ENCODE measurements at regions not wholly inside any gene's neighbourhood (a gene's known extent, or its start where the extent isn't known, plus 50 kb on each side); places are given as distances from the start of the nearest gene placed in this dataset.
"Not testable (repeated sequence)": the region's sequence is repeated elsewhere in the genome, so short reads cannot be mapped to it uniquely, and the experiment has no call there.

DNA sequence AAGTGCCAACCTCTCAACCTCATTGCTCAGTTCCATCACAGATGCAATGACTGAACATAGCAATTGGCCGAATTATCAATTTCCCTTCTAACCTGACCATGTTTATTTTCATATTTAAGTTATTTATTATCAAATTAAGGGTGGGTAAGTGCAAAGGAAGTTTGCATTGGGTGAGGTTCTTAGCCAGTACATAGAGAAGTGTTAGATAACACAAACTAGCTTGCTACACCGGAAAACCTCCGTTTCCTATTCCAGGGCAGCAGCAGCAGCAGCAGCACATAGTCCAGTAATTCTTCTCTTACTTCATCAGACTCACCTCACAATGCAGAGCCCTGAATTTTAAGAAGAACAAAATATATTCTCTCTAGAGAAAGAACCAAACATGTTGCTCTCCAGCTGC, 200.5 kb upstream of the OR4E1 start:
- no peak for DNase-seq

DNA sequence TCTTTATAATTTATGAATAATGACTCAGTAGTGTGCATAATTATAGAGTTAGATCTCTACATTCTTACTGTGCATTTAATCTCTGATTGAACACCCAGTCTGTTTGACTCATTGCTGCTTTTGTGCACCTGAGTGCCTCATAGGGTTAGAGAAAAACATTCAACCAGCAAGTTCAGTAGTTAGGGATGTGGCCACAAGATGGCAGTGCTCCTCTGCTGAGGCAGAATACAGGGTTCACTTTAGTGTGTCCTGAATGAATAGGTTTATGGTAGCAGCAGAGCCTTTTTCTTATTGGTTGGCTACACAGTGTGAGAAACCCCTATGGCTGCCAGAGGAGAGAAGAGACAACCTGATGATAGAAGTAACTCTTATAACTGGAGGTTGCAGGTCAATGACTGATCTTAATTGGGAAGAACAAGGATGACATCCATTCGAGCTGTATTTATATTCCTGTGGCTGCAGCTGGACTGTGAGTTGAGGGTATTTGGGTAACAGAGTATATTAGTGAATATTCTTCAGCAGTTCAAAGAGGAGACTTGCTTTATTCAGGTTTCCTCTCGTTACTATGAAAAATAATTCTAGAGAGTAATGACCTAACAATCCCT, 194.9 kb upstream of the OR4E1 start:
- peak; percentile 3 for DNase-seq

DNA sequence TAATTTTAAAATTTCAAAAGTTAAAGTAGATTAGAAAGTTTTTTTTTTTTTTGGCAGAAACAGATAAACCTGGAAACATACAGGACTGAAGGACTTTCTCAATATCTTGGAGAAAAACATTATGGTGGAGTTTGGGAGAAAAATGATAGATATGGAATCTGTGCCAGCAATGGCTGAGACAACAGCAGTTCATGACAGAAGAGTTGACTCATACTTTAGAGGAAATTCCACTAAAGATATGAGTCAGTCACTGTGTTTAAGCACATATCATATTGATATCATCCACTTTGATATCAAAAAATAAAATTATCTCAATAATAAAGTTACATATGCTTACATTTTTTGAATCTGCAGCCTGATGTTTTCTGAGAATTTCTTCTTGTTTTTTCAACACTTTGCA, 193.9 kb upstream of the OR4E1 start:
- DNase-seq = no peak

DNA sequence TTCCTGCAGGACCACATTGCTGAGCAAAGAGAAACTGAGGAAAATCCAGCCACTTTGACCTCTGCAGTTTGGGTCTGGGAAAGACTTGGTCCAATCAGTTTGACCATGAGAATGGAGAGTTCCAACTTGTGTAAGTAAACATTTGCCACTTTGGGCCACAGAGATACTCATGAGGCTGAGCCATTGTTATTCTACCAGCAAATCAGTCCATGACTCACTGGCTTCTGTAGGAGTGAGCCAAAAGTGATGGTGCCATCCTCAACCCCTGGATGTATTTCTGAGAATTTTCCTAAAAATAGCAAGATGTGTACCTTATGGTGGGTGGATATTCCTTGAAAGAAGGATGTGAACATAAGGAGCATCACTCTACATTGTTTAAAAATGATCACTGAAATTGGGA, 192.9 kb upstream of the OR4E1 start:
- no peak for DNase-seq

DNA sequence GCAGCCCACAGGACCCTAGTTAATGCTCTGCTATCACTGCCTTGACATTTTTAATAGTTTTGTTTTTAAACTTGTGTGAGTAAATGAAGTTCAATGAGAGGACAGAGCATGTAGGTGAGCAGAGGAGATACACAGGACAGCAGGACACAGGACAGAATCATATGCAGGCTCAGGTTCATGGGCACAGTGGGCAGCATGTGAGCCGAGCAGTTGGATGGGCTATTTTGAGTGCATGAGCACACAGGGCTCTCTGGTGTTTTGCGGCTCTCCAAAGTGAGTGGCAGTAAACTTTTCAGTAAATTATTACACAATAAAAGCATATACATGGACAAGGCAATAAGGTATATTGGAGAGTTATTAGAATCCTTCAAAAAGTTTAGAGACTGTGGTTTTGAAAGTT, 189.7 kb upstream of the OR4E1 start:
- DNase-seq = no peak

DNA sequence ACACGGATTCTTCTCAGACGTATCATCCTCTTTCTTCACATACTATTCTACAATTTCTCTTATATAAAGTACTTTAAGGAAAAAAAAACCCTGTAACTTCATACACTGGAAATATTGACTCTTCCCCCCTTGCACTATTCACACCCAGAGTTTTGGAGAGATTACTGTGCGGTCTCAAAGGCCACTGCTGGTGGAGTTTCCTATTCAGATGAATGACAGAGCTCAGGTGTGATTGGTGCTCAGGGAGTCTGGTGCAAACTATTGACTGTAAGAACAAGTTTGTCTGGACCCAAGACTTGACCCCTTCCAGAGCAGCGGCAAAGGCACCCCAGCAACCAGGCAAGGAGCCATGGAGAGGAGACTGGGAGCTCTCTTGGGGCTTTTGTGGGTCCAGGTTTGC, 187.5 kb upstream of the OR4E1 start:
- no peak for DNase-seq

DNA sequence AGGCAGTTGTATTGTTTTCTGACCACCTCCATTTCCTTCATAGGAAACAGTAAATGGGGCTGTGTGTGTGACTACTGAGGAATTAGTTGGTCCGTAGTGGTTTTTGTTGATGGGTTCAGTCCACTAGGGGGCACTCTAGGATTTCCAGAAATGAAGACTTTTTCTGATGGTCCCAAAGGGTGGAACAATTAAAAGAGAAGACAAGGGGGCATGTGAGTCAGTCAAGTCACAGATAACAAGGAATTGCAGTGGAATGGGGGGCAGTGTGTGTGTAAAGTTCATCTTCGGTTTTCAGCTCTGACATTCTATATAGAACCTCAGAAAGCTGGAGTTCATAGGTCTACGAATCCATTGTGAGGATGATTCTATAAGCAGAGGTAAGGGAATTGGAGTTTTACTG, 186.6 kb upstream of the OR4E1 start:
- DNase-seq = no peak

DNA sequence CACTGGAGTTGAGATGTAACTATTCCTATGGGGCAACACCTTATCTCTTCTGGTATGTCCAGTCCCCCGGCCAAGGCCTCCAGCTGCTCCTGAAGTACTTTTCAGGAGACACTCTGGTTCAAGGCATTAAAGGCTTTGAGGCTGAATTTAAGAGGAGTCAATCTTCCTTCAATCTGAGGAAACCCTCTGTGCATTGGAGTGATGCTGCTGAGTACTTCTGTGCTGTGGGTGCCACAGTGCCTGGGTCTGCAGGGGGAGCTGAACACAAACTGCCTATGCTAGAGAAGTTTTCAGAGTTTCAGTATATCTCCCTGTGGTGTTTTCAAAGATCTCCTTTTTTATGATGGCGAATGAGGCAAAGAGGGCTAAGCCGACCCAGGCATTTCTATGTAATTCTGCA, 179.2 kb upstream of the OR4E1 start:
- no peak for DNase-seq

DNA sequence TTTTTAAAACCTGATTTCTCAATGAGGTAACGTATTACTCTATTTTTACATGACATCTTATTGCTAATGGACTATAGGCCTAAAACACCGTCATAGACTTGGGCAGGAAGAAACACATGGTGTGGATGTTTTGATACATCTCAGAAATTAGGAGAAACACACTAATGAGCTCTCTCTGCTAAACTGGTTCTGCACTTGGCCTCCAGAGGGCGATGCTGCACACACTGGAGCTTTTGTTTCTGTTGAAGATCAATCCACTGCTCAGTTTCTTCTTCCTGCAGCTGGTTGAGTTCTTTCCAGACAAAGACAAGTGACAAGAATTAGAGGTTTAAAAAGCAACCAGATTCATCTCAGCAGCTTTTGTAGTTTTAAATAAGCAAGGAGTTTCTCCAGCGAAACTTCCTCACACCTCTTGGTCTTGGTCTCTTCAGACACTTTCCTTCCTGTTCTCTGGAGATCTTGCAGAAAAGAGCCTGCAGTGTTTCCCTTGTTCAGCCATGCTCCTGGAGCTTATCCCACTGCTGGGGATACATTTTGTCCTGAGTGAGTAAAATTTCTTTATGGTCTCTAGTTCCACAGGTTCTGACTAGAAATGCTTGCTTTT, 178.5 kb upstream of the OR4E1 start:
- DNase-seq = peak; percentile 3

DNA sequence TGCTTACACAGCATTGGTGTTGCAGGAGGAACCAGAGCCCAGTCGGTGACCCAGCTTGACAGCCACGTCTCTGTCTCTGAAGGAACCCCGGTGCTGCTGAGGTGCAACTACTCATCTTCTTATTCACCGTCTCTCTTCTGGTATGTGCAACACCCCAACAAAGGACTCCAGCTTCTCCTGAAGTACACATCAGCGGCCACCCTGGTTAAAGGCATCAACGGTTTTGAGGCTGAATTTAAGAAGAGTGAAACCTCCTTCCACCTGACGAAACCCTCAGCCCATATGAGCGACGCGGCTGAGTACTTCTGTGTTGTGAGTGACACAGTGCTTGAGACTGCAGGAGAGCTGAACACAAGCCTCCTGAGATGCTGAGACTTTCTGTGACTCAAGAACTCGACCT, 173.3 kb upstream of the OR4E1 start:
- not testable (repeated sequence) for DNase-seq

DNA sequence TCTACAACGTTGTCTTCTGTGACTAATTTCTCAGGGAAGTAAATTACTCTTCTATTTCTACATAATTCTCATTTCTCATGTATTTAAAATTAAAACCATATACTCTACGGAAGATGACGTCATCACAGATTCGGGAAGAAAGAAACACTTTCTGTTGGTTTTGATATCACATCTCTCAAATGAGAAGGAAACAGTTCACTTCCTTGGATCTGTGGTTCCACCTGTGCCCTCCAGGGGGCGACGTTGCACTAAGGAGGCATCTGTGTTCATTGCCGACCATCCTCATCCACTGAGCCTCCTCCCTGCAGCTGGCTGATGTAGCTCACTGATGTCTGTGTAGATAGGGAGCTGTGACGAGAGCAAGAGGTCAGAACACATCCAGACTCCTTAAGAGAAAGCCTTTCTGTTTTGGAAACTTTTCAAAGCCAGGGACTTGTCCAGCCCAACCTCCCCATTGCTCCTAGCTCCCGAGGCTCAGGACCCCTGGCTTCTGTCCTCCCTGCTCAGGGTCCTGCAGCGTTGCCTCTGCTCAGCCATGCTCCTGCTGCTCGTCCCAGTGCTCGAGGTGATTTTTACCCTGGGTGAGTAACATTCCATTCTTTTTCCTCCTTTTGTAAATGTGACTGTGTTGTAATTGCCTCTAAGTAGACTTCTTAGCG, 172.7 kb upstream of the OR4E1 start:
- peak; percentile 3 for DNase-seq

DNA sequence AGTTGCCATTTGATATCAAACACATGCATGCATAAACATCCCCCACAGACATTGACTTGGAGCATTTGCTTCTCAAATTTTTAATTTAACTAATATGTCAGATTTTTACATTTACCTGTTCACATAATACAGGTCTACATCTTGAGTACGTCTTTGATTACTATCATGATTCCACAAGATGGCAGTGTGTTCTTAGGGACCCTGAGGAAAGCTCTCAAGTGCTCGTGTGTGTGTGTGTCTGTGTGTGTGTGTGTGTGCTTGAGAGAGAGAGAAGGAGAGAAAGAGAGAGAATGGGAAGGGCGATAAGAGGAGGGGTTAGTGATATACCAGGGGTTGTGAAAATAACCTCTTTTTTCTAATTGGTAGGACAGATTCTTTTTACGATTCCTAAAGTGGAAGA, 167.1 kb upstream of the OR4E1 start:
- no peak for DNase-seq

DNA sequence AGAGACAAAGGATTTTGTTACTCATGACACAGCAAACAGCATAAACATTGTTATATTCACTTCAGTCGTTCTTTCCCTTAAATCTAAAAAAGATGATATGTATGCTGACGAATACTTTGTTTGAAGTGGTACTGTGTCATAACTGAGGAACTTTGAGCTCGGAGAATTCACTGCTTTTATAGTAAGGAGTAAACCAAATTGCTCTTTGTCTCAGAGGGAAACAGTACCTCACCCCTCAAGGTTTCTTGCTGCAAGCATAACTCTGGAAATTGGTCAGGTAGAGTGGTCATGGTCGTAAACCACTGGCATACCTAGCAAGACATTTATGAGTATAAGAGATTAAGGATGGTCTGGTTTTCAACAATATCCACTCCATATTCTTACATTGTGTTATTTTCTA, 160.2 kb upstream of the OR4E1 start:
- no peak for DNase-seq

DNA sequence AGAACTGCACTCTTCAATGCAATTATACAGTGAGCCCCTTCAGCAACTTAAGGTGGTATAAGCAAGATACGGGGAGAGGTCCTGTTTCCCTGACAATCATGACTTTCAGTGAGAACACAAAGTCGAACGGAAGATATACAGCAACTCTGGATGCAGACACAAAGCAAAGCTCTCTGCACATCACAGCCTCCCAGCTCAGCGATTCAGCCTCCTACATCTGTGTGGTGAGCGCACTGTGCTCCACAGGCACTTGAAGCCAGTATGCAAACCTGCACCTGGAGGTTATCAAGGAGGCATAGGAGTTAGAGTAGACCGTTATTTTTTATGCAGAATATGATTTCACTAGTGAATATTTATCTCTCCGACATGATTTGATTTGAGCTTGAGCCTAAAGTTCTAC, 152.2 kb upstream of the OR4E1 start:
- no peak for DNase-seq

DNA sequence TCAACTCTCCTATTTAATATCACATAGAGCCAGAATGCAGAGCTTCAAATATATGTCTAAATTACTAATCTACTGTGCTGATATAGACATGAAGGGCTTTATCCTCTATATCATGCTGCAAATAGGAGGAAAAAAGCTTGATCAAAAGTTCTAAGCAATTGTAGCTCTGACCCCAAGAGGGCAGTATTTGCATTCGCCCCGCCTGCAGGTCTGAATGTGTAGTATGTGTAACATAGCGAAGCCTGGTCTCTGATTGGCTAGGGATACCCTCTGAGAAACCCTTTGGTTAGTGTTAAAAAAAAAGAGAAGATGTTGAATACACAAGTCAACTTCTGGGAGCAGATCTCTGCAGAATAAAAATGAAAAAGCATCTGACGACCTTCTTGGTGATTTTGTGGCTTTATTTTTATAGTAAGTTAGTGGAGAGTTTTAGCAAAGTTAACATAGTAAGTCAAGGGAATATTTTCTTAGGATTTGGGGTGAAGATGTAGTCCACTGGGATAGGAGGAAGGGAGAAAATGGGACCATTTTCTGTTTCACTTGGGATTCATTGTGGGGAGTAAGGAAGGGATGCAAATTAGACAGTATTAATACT, 151.6 kb upstream of the OR4E1 start:
- DNase-seq = no peak

DNA sequence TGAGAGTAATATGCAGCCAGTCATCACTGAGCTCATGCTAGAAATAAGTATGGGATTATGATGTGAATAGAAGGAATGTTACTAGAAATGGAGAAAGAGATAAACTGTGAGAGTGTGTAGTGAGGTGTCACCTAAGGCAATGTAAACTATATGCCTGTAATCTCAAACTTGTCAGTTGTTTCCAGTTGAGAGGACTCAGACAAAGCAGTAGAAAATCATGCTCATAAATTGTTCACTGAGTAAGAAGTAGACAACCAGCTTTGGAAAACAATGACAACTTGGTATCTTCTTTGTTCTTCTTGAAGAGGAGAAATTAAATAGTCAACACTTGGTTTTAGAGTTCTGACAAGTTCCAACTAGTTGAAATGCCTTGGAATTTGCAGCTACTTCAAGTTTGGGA, 148.5 kb upstream of the OR4E1 start:
- DNase-seq = no peak

DNA sequence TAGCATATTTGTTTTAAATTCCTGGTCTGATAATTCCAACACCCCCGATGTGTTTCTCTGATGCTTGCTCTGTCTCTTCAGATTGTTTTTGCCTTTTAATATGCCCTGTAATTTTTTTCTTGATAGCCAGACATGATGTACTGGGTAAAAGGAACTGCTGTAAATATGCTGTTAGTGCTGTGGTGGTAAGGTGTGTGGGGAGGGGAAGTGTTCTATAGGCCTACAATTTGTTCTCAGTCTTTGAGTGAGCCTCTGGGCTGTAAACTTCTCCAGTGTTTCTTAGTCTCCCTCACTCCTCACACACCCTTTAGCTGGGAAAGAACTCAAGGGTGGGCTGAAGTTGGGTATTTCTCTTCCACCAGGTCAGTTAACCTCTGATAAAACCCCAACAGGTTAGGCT, 147.0 kb upstream of the OR4E1 start:
- DNase-seq = no peak

DNA sequence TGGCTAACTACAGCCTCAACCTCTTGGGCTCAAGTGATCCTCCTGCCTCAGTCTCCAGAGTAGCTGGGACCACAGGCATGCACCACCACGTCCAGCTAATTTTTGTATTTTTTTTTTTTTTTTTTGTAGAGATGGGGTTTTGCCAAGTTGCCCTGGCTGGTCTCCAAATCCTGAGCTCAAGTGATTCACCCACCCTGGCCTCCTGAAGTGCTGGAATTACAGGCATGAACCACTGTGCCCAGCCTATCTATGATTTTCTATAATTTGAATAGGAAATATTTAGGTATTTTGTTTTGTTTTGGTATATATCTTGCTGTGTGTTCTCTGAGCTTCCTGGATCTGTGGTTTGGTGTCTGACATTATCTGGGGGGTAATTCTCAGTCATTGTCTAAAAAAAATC, 146.3 kb upstream of the OR4E1 start:
- not testable (repeated sequence) for DNase-seq

DNA sequence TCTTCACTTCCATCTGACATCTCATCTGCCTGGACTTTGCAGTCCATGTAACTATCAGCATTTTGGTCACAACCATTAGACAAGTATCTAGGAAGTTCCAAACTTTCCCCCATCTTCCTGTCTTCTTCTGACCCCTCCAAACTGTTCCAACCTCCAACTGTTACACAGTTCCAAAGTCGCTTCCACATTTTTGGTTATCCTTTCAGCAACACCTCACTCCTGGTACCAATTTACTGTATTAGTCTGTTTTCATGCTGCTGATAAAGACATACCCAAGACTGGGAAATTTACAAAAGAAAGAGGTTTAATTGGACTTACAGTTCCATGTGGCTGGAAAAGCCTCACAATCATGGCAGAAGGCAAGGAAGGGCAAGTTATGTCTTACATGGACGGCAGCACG, 143.4 kb upstream of the OR4E1 start:
- DNase-seq = not testable (repeated sequence)

DNA sequence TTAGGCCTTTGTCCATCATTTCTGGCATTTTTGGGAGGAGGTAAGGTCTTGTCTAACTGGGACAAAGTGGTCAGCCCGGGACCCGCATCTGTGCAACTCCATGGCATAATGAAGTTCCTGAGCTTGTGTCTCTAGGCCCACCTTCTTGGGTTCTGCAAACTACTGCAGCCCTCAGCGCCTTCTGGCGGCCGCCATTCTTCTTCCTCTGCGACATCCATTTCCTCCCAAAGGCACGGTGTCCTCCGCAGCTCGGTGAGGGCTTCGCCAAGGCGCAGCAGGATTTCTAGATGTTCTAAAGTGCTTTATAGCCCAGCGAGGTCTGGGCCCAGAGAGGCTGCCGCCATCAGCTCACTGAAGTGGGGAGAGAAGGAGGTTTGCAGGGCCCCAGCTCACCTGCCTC, 134.4 kb upstream of the OR4E1 start:
- no peak for DNase-seq

DNA sequence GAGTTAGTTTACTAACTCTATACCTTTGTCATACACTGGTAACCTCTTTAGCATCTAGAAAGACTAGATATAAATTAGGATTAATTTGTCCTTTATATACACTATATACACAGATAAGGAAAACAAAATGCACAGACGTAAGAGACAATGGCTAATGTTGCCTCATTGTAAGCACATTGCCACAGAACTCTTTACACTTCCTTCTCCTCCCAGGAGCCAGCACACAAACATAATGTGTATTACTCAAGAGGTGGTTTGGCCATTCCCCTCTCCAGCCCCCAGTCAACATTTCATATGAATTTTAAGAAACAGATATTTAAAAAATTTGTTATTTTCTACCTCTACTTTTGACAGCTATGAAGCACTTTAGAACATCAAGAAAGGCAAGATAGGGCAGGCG, 131.4 kb upstream of the OR4E1 start:
- DNase-seq = no peak

DNA sequence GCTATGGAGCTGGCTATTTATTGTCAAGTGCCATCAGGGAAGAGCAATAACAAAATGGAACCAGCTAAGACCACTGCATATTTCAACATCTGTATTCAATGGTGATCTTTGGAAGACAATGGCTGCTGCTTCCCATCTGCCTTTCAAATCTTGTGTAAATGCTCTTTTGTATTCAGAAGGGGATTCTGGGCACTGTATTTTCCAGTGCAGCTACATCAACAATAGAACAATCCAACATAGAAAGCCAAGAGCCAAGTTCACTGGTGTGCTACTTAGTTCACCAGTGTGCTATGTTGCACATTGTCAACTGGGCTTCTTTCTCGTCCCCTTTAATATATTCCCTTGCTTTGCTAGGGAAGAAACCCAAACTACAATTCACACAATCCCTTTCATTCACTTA, 128.8 kb upstream of the OR4E1 start:
- no peak for DNase-seq

DNA sequence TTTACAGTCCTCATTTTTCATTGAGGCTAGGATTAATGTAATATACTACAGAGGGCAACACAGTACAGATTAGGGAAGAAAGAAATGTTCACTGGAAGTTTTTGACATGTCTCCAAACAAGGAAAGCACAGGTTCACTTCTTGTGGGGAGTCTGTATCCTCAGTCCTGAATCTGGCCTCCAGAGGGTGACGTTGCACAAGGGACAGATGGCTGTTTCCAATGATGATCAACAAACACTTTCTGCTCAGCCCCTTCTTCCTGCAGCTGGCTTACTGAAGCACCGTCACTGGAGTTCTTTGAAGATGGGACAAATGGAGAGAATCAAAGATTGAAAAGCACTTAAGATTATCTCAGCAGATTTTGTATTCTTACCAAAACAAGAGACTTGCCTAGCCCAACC, 123.3 kb upstream of the OR4E1 start:
- DNase-seq = no peak

DNA sequence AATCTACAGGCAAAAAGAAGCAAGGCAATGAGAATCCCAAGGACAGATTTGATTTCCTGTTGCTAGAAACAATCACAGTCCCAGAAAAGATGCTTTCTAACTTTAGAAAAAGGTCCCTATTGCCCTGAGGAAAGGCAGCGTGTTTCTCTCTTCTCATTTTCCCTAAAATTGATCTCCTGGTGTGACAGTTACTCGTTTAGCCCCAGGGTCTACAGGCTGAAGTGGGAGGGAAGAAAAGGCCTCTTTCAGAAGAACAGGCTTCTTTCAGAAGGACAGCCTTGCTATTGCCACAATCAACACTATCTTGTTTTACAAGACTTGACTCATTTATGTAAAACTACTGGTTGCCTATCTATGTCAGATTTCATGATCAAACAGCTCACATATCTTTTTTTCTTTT, 121.8 kb upstream of the OR4E1 start:
- DNase-seq = no peak

DNA sequence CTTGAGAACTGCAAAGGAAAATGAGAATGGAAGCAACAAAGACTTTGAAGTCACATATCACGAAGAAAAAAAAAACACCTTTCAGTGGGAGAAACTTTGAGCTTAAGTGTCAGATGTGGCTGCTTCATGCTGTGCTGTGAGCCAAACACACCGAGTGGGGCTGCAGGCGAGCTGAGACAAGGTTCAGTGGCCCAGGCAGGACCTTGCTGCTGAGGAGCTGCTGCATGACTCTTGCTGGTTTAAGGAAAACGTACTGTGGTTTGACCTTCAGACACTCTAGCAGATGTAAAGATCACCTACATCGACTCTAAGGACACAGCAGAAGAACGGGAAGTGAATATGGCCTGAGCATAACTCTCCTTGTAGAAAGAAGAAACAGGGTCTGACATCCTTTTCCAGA, 118.1 kb upstream of the OR4E1 start:
- no peak for DNase-seq

Data from COR-L47 (cell line).